ENCODE measurements at regions not wholly inside any gene's neighbourhood (a gene's known extent, or its start where the extent isn't known, plus 50 kb on each side); places are given as distances from the start of the nearest gene placed in this dataset.

DNA sequence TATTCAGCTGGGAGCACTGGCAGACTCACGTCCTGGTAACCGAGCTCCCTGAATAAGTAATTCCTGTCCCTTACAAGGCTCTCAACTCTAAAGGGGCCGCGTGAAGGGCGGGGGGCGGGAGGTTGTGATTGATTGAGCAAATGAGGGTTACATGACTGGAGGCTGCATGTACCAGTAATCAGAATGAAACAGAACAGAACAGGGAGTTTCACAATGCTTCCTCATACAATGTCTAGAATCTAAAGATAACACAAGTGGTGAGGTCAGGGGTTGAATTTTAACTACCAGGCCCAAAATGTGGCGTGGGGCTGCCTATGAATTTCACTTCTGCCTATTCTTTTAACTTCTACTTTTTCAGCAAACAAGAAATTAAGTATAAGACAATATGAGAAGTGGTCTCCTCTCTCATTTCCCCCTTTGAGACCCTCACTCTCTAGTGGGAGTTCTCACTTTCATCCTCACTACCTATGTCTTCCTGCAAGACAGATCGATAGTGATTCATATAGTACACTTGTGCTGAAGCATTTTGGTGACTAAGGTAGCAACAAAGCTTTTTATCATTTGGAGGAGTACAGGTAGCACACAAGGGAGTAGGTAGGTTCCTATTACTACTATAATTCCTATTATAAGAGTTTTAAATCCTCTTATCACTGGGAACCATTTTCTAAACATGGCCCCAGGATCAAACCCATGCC, 239.8 kb downstream of the KTN1 start:
- Mint-ChIP-seq H3K36me3 (ENCODE audit: low read depth, unreplicated experiment) (no peaks in the 10 kb centered on the region), H3K27ac (ENCODE audit: unreplicated experiment) (no peak overlapping the region), H3K4me1 (ENCODE audit: low read depth, unreplicated experiment) (peaks cover 5% of the 10 kb centered on the region), H3K9me3 (ENCODE audit: unreplicated experiment) (peaks cover 12% of the 10 kb centered on the region), H3K4me3 (ENCODE audit: unreplicated experiment) (no peak overlapping the region), H3K27me3 (ENCODE audit: low read depth, unreplicated experiment) (no peaks in the 10 kb centered on the region)
- H2AFZ ChIP-seq (ENCODE audit: low read depth, low read length), result no peak overlapping the region
- no peaks in the 10 kb centered on the region for H4K20me1 ChIP-seq (ENCODE audit: insufficient read depth, low read length)
- no peaks in the 10 kb centered on the region for H3K79me2 ChIP-seq (ENCODE audit: insufficient read depth, low read length)
- H3K9me3 ChIP-seq (ENCODE audit: insufficient read depth, low read depth, low read length), result peaks cover 7% of the 10 kb centered on the region
- H3K27ac ChIP-seq (ENCODE audit: low read depth, low read length), result no peak overlapping the region
- H3K36me3 ChIP-seq (ENCODE audit: insufficient read depth, low read length), result no peaks in the 10 kb centered on the region
- FAIRE-seq, result no peak
- no peak overlapping the region for H3K4me3 ChIP-seq (ENCODE audit: insufficient read depth, low read depth, low read length)
- no peaks in the 10 kb centered on the region for H3K27me3 ChIP-seq (ENCODE audit: insufficient read depth, low read length)
- no peak overlapping the region for H3K9ac ChIP-seq (ENCODE audit: low read length)
- no peak overlapping the region for H3K4me2 ChIP-seq (ENCODE audit: low read length)
- no peak for TF ChIP-seq EZH2 (IDR thresholded peaks at IDR 0.05; ENCODE audit: insufficient read depth, low read length)
- TF ChIP-seq, protein P1, sequence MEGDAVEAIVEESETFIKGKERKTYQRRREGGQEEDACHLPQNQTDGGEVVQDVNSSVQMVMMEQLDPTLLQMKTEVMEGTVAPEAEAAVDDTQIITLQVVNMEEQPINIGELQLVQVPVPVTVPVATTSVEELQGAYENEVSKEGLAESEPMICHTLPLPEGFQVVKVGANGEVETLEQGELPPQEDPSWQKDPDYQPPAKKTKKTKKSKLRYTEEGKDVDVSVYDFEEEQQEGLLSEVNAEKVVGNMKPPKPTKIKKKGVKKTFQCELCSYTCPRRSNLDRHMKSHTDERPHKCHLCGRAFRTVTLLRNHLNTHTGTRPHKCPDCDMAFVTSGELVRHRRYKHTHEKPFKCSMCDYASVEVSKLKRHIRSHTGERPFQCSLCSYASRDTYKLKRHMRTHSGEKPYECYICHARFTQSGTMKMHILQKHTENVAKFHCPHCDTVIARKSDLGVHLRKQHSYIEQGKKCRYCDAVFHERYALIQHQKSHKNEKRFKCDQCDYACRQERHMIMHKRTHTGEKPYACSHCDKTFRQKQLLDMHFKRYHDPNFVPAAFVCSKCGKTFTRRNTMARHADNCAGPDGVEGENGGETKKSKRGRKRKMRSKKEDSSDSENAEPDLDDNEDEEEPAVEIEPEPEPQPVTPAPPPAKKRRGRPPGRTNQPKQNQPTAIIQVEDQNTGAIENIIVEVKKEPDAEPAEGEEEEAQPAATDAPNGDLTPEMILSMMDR (IDR thresholded peaks at IDR 0.05; ENCODE audit: insufficient read depth, low read depth, low read length), result no peak
- no peaks in the 10 kb centered on the region for H3K4me1 ChIP-seq (ENCODE audit: insufficient read depth, low read length)
- DNase-seq (ENCODE audit: low read depth), result no peak

DNA sequence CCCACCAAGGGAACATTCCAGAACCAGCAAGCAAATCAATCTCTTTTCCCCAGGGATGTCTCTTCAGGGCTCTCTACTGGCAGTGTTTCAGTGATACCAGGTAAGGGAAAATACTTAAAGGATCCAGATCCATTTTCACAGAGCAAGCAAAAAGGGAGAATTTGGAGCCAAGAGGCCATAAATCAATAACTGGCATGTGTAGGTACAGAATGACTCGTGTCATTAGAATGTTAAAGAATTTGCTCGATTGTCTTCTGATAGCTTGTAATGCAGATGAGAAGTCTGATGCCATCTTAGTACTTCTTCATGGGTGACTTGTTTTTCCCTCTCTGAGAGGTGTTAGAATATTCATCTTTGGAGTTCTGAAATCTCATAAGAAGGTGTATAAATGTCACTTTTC, 242.9 kb downstream of the KTN1 start:
- TF ChIP-seq, protein P1 (IDR thresholded peaks at IDR 0.05; ENCODE audit: insufficient read depth, low read depth, low read length), result no peak
- no peak for TF ChIP-seq EZH2 (IDR thresholded peaks at IDR 0.05; ENCODE audit: insufficient read depth, low read length)
- peaks cover 4% of the 10 kb centered on the region for H3K9me3 ChIP-seq (ENCODE audit: insufficient read depth, low read depth, low read length)
- Mint-ChIP-seq H3K9me3 (ENCODE audit: unreplicated experiment) (peaks cover 7% of the 10 kb centered on the region), H3K4me3 (ENCODE audit: unreplicated experiment) (no peak overlapping the region), H3K27me3 (ENCODE audit: low read depth, unreplicated experiment) (peaks cover 5% of the 10 kb centered on the region), H3K36me3 (ENCODE audit: low read depth, unreplicated experiment) (no peaks in the 10 kb centered on the region), H3K27ac (ENCODE audit: unreplicated experiment) (no peak overlapping the region), H3K4me1 (ENCODE audit: low read depth, unreplicated experiment) (no peaks in the 10 kb centered on the region)
- no peaks in the 10 kb centered on the region for H4K20me1 ChIP-seq (ENCODE audit: insufficient read depth, low read length)
- H2AFZ ChIP-seq (ENCODE audit: low read depth, low read length), result no peak overlapping the region
- H3K27me3 ChIP-seq (ENCODE audit: insufficient read depth, low read length), result no peaks in the 10 kb centered on the region
- H3K4me2 ChIP-seq (ENCODE audit: low read length), result no peak overlapping the region
- H3K27ac ChIP-seq (ENCODE audit: low read depth, low read length), result no peak overlapping the region
- H3K79me2 ChIP-seq (ENCODE audit: insufficient read depth, low read length), result no peaks in the 10 kb centered on the region
- FAIRE-seq (no peak), DNase-seq (ENCODE audit: low read depth) (no peak)
- no peak overlapping the region for H3K9ac ChIP-seq (ENCODE audit: low read length)
- H3K4me3 ChIP-seq (ENCODE audit: insufficient read depth, low read depth, low read length), result no peak overlapping the region
- no peaks in the 10 kb centered on the region for H3K4me1 ChIP-seq (ENCODE audit: insufficient read depth, low read length)
- H3K36me3 ChIP-seq (ENCODE audit: insufficient read depth, low read length), result no peaks in the 10 kb centered on the region
